GM19324 (cell line): ENCODE measurements at regions not wholly inside any gene's neighbourhood (a gene's known extent, or its start where the extent isn't known, plus 50 kb on each side); places are given as distances from the start of the nearest gene placed in this dataset.

Source experiments
- ATAC-seq: cut with Tn5 transposase; IDR thresholded peaks from one replicate; pipeline ENCODE4 v1.9.1; 2021; ENCODE audit warnings: mild to moderate bottlenecking, moderate library complexity; ENCODE audit not compliant: unreplicated experiment, low FRiP score

- ATAC-seq = no peak
These were observed 282.1 kb upstream of the PPP2R2D start for GRCh38 chr10:131618587-131619267.

GRCh38 chr10:131620314-131620713, 280.5 kb upstream of the PPP2R2D start:
- no peak for ATAC-seq

- no peak for ATAC-seq
These were observed 279.9 kb upstream of the PPP2R2D start for GRCh38 chr10:131620904-131621303.

DNA sequence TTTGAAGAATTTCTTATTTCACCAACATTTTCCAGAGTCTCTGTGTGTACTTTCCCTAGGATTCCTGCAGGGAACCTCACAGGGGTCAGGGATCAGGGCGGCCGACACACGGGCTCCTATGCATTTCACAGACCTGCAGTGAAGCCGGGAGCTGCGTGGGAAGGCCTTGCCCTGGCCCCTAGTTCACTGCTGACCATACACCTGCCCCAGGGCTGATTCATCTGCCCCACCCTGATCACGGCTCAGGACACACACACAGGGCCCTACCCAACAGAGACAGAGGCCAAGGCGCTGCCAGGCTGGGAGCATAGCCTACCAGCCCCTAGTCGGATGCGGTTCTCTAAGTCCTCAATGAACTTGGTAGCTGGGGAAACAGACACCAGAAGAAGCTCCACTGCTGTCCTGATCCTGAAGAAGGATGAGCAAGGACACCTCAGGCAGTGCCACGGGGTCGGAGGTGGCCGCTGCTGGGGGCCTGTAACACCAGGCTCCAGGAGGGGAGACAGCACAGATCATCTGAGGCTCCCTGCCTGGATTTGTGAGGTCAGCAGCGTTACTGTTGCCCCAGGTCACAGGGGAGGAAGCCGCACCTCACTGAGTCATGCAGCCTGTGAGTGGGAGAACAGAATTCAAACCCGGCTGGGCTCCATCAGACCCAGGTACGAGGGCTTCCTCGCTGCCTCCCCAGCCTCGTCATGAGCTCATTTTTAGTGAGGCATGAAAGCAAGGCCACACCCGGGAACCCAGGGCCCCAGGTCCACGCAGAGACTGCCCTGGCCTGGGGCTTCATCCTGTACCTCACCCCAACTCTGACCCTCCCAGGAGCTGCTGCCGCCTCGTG, 278.8 kb upstream of the PPP2R2D start:
- no peak for ATAC-seq

GRCh38 chr10:131625041-131625440, 275.8 kb upstream of the PPP2R2D start:
- no peak for ATAC-seq

DNA sequence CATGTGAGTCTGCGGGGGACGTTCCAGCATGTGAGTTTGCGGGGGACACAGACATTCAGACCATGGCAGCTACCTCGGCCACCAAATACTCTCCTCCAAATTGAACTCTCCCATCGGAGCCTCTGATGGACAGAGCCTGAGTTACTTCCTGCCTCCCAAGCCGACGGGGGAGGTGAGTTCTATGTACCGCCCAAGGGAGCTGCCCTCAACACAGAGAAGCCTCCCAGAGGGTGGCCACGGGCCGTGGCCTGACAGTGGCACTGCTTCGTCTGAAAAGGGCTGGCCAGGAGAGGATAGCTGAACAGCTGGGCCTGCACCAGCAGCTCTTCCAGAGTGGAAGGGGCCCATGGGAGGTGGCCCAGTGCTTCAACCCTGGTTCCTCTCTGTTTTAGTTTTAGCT, 274.5 kb upstream of the PPP2R2D start:
- no peak for ATAC-seq

DNA sequence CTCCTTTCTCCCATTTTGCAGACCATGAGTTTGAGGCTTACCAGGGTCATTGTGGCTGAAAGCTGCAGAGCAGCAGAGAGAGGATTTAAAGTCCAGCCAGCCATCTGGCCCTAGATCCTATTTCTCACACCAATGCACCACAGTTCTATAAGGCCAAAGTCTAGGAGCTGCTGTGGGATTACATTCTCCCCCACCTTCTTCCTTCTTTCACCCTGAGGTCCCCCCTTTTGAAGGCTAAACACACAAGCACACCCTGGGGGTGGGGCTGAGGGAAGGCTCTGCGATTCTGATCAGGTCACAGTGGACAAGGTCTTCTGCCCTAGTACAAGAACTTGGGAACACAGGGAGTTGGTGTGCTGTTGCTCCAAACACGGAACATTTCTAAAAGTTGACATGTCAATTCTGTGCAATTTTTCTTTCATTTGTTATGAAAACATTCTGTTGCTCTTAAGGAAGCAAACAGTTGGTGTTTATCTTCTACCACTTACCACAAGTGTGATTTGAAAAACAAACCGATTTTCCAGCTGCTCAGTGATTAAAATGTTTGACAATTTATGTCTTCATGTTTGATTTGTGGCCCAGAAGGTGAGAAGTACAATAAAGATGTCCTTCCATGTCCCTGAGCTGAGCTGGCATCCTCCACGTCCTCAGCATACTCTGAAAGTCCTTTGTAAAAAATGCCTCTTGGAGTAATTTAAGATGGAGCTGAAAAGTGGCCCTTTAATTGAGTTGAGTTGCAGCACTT, 271.6 kb upstream of the PPP2R2D start:
- no peak for ATAC-seq

DNA sequence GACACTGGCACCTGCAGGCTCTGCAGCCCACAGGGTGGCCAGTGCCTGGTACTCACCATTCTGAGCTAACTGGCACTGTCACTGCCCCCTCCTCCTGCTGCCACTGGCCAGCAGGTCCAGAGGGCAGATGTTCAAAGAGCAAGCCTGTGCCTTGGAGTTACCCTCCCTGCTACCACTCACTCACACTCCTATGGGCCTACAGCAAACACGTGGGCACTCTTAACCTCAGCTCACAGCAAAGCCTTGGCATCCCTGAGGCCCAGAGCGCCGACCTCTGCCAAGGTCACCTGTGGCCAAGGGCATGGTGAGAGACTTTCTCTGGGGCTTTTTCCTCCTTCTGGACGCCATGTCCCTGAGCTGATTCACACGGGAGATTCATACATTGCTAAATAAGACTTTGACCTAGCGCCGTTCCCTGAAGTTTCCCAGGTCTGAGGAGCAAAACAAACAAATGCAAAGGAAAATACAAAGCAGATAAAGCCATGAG, 270.0 kb upstream of the PPP2R2D start:
- no peak for ATAC-seq

DNA sequence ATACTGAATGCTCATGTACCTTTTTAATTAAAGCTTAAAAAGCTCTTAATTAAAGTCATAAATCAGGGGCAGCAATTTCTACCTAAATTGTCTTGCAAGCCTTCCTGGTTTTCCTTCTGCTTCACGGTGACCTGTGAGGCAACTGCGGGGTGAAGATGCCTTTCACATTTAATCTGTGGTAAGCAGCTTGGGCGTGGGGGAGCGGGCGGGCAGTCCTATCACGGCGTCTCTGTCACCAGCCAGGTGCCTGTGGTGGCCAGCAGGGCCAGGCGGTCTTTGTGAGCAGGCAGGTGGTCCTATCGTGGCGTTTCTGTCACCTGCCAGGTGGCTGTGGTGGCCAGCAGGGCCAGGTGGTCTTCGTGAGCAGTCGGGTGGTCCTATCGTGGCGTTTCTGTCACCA, 269.2 kb upstream of the PPP2R2D start:
- ATAC-seq = no peak

- ATAC-seq = no peak
These were observed 265.2 kb upstream of the PPP2R2D start for GRCh38 chr10:131635564-131636015.

GRCh38 chr10:131636116-131636515, 264.7 kb upstream of the PPP2R2D start:
- no peak for ATAC-seq

DNA sequence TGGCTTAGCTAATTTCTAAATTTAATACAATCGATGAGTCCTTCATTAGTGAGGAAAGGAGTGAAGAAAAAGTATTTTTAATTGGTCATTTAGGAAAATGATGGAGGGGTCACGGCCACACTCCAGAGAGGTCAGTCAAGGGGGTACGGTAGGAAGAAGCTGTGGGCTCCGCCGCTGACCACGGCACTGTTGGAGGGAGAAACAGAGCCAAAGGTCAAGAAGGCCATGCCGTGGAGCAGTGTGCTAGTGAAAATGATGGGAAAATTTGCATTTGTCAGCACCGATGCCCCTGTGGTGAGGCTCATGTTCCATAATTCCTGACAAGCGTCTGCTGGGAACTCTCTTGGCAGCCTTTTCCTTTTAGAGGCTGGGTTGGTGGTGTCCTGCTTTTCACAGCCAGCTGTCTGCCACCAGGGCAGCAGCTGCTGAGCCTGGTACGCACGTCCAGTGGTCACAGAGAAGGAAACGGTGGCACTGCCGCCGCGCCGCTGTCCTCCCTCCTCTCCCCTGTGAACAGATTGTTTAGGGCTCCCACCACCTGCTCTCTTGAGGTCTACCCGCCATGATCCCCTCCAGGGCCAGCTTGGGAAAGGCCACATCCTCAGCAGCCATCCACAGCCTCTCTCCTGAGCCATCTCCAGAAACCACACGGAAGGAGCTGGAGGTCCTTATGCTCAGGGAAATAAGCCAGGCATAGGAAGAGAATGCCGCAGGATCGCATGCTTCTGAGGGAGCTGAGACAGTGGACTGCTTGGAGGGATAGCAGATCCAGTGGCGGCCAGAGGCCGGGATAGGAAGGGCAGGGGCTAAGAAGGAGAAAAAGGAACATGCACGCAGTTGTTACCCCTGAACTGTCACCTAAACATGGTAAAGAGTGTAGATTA, 263.7 kb upstream of the PPP2R2D start:
- no peak for ATAC-seq

- no peak for ATAC-seq
These were observed 262.5 kb upstream of the PPP2R2D start for GRCh38 chr10:131638049-131638879.

DNA sequence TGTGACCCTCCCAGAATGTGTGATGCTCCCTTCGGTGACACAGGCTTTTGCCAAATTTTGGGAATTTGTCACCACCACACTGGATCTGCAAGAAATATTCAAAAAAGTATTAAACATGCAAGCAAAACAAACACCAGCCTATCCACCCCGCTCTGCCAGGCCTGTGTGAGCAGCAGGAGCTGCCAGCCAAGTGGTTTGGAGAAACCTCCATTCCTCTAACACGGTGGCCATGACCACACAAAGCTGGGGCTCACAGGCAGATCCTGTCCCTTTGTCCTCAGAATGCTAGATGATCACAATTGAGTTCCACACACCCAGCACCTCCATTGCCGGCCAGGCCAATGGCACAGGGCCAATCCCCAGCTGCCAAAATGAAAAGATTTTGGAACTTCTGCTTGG, 261.9 kb upstream of the PPP2R2D start:
- ATAC-seq = no peak

DNA sequence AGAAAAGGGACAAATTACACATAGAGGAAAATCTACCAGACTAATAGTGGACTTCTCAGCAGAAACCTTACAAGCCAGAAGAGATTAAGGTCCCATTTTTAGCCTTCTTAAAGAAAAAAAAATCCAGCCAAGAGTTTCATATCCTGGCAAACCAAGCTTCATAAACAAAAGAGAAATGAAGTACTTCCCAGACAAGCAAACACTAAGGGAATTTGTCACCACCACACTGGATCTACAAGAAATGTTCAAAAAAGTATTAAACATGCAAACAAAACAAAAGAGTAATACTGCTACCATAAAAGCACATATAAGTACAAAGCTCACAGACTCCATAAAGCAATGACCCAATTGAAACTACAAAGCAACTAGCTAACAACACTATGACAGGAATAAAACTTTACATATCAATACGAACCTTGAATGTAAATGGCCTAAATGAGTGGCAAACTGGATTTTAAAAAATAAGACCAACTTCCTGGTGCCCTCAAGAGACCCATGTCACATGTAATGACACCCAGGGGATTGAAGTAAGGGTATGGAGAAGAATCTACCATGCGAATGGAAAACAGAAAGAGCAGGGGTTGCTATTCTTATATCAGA, 260.7 kb upstream of the PPP2R2D start:
- ATAC-seq = no peak

DNA sequence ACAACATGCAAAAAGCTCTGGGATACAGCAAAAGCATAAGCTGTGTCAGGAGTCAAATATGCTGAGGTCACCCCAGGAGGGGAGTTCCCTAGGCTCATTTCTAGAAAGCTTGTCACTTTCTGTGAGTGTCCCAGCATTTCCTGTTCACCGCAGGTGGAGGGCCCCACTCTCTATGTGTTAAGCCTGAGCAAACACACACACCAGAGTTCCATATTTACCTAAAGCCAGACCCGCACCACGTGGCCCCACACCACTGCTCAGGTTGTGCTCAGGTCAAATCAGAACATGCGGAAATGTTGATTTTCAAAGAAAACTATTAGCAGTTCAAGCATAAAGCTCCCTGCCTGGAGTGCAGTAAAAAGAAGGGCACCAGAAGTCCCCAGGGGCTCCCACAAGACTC, 259.6 kb upstream of the PPP2R2D start:
- ATAC-seq = peak; percentile 62

DNA sequence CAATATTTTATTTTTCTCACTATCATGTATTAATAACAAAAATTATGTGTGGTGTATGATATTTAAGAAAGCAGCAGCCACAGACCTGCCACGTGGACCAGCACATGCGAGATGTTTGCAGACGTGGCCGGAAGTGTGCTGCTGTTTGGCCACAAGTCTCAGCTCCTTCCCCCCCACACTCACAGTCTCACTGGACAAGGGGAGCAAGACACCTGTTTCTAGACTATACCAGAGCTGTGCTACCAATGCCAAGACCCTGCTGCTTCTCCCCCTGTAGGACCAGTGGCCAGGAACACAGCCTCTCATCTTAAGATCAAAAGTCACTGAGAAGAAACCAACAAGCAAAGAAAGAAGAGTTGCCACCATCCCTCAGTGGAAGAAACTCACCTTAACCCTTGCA, 258.9 kb upstream of the PPP2R2D start:
- no peak for ATAC-seq

- ATAC-seq = no peak
These were observed 257.8 kb upstream of the PPP2R2D start for GRCh38 chr10:131642966-131643365.

DNA sequence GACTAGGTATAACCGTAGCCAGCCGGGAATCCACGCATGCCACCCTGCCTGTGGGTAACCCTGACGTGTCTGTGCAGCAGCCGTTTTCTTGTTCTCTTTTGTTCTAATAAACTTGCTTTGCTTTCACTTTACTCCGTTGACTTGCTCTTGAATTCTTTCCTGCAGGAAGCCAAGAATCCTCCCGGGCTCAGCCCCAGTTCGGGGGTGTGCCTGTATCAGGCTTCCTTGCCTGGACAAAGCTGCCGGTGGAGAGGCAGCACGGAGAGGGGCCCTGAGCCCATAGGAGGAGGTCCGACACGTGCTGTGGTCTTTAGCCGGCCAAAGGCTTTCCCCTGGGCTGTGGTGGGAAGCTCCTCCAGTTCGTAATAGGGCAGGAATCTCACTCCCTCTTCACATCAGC, 256.5 kb upstream of the PPP2R2D start:
- ATAC-seq = no peak
